HepG2 (cell line): ENCODE measurements at regions not wholly inside any gene's neighbourhood (a gene's known extent, or its start where the extent isn't known, plus 50 kb on each side); places are given as distances from the start of the nearest gene placed in this dataset.

Source experiments
- ATAC-seq: fragments of 200-7000 bp; cut with Tn5 transposase; 3 replicates; pipeline ENCODE4 v1.9.1; 2020; ENCODE audit warnings: mild to moderate bottlenecking, moderate library complexity
- BruUV-seq: library from RNA; stranded (reverse); fragments of 400-500 nt; replicated peaks from 2 replicates; lab custom pipeline; 2021; lab: Mats Ljungman, UMichigan
- CTCF ChIA-PET: fragments of 300-600 bp; formaldehyde crosslinking; extraction: SDS; loops from one replicate; lab custom pipeline; 2021; ENCODE audit warnings: low total read pairs, inconsistent platforms, low intra/inter-chr PET ratio; lab: Yijun Ruan, JAX
- POLR2A ChIA-PET: fragments of 350-600 bp; sonication (Branson Sonifier 250); formaldehyde crosslinking; loops from one replicate; lab custom pipeline; 2020; ENCODE audit warnings: antibody characterized with exemption, inconsistent platforms; lab: Yijun Ruan, JAX
- DNase-seq: peaks from one replicate; pipeline ENCODE4 v3.0.0-alpha.2; 2015; ENCODE audit warnings: low spot score
- FAIRE-seq: peaks from 3 replicates; lab custom pipeline; 2011; peaks lifted over from hg19 to GRCh38; lab: Jason Lieb, UNC
- H2AFZ ChIP-seq: one replicate; pipeline ENCODE4 v1.6.1; 2011; ENCODE audit warnings: low read length, inconsistent platforms
- H3K27ac ChIP-seq: fragments of 300-600 bp; 3 replicates; pipeline ENCODE4 v1.8.0; 2011; ENCODE audit warnings: mixed run types, mild to moderate bottlenecking, mixed read lengths, low read length, inconsistent platforms; ENCODE audit not compliant: insufficient read depth; ENCODE audit errors: extremely low read length
- H3K27me3 ChIP-seq, 2 experiments: fragments of 200-600 bp in 1 of 2; 2 replicates in 1 of 2; 3 replicates in 1 of 2; pipeline versions ENCODE4 v1.6.0 to v1.8.0; 2011; ENCODE audit warnings: low read length in 2 of 2, mild to moderate bottlenecking in 2 of 2, moderate library complexity in 2 of 2, inconsistent platforms in 1 of 2; ENCODE audit not compliant: insufficient read depth in 2 of 2, control insufficient read depth in 1 of 2
- H3K36me3 ChIP-seq, 2 experiments: fragments of 200-600 bp in 1 of 2; replicated peaks in 1 of 2; 2 replicates in 1 of 2; 3 replicates in 1 of 2; pipeline versions ENCODE4 v1.5.1 to v1.8.0; 2011; ENCODE audit warnings: low read length in 2 of 2, inconsistent platforms in 1 of 2; ENCODE audit not compliant: insufficient read depth in 2 of 2, control insufficient read depth in 1 of 2
- H3K4me1 ChIP-seq: 2 replicates; pipeline ENCODE4 v1.5.1; 2012; ENCODE audit warnings: low read length, inconsistent platforms; ENCODE audit not compliant: insufficient read depth
- H3K4me2 ChIP-seq: 2 replicates; pipeline ENCODE4 v1.6.0; 2011; ENCODE audit warnings: low read depth, low read length, inconsistent platforms
- H3K4me3 ChIP-seq, 3 experiments: fragments of 200-600 bp in 1 of 3; sonication (generic), shearing (Covaris generic) in 1 of 3; replicated peaks in 1 of 3; 2 replicates each; pipeline ENCODE4 v1.5.1; 2011 to 2016; ENCODE audit warnings: low read length in 3 of 3, inconsistent platforms in 2 of 3, low read depth in 2 of 3, mild to moderate bottlenecking in 2 of 3, control low read depth in 1 of 3, mixed read lengths in 1 of 3; ENCODE audit not compliant: insufficient read depth in 1 of 3
- H3K79me2 ChIP-seq: one replicate; pipeline ENCODE4 v1.6.1; 2011; ENCODE audit warnings: low read length, inconsistent platforms; ENCODE audit not compliant: insufficient read depth
- H3K9ac ChIP-seq: 2 replicates; pipeline ENCODE4 v1.6.0; 2011; ENCODE audit warnings: mild to moderate bottlenecking, low read depth, low read length, inconsistent platforms; ENCODE audit not compliant: insufficient read depth
- H3K9me3 ChIP-seq: 2 replicates; pipeline ENCODE4 v1.5.1; 2012; ENCODE audit warnings: mild to moderate bottlenecking, low read length
- H4K20me1 ChIP-seq: 2 replicates; pipeline ENCODE4 v1.6.0; 2011; ENCODE audit warnings: inconsistent platforms, mild to moderate bottlenecking, low read length, moderate library complexity; ENCODE audit not compliant: insufficient read depth
- AGO2 ChIP-seq: fragments of 200-400 bp; formaldehyde crosslinking; optimal IDR thresholded peaks from 2 replicates; pipeline ENCODE3; 2017; ENCODE audit warnings: mild to moderate bottlenecking, low read depth, low read length, moderate library complexity
- CAMTA2 ChIP-seq: sonication (generic); formaldehyde crosslinking; IDR thresholded peaks from 2 replicates; pipeline ENCODE4 v1.4.0; 2020; ENCODE audit warnings: mild to moderate bottlenecking, missing genetic modification reagents, borderline replicate concordance
- FOSL2 ChIP-seq: sonication (generic); formaldehyde crosslinking; IDR thresholded peaks from 2 replicates; pipeline ENCODE4 v1.4.0; 2020; ENCODE audit warnings: missing genetic modification reagents
- HIVEP1 ChIP-seq: sonication (generic); formaldehyde crosslinking; IDR thresholded peaks from 2 replicates; pipeline ENCODE4 v1.4.0; 2020; ENCODE audit warnings: mild to moderate bottlenecking, missing genetic modification reagents
- KLF15 ChIP-seq: sonication (generic); formaldehyde crosslinking; IDR thresholded peaks from 2 replicates; pipeline ENCODE4 v1.8.1; 2023; ENCODE audit warnings: borderline replicate concordance, mild to moderate bottlenecking, inconsistent platforms, missing genetic modification reagents, mixed read lengths
- MTERF4 ChIP-seq: sonication (generic); formaldehyde crosslinking; IDR thresholded peaks from 2 replicates; pipeline ENCODE4 v1.8.0; 2023; ENCODE audit warnings: mild to moderate bottlenecking, missing genetic modification reagents
- ZNF264 ChIP-seq: sonication (generic); formaldehyde crosslinking; IDR thresholded peaks from 2 replicates; pipeline ENCODE4 v1.4.0; 2020; ENCODE audit warnings: missing genetic modification reagents
- ZNF296 ChIP-seq: sonication (generic); formaldehyde crosslinking; conservative IDR thresholded peaks from 2 replicates; pipeline ENCODE4 v1.5.0; 2020; ENCODE audit warnings: mild to moderate bottlenecking, missing genetic modification reagents
- ZNF451 ChIP-seq: sonication (generic); formaldehyde crosslinking; IDR thresholded peaks from 2 replicates; pipeline ENCODE4 v1.5.0; 2020; ENCODE audit warnings: mild to moderate bottlenecking, missing genetic modification reagents
- ZNF460 ChIP-seq: sonication (generic); formaldehyde crosslinking; IDR thresholded peaks from 2 replicates; pipeline ENCODE4 v1.5.1; 2020; ENCODE audit warnings: missing genetic modification reagents, mild to moderate bottlenecking, borderline replicate concordance
- ZNF746 ChIP-seq: sonication (generic); formaldehyde crosslinking; IDR thresholded peaks from 2 replicates; pipeline ENCODE4 v1.8.0; 2022; ENCODE audit warnings: mild to moderate bottlenecking, missing genetic modification reagents
- WGBS: methylation state at CpG from one replicate; pipeline ENCODE4 v1.1.6; 2017; ENCODE audit warnings: low lambda C conversion rate; 5-methylcytosine and 5-hydroxymethylcytosine counted together
- in situ Hi-C: cut with HindIII; loops from 2 replicates; pipeline ENCODE4 v1.10.0; 2017; ENCODE audit warnings: low pct_unique_long_range_greater_than_20kb; ENCODE audit not compliant: extremely low pct_ligation_motif_present
- intact Hi-C: fragments of 100-400 bp; cut with micrococcal nuclease; formaldehyde crosslinking; loops from one replicate; pipeline ENCODE4 v1.10.0; 2022; ENCODE audit not compliant: unreplicated experiment
- TF ChIP-seq, protein P1 (sequence below): fragments of 450-650 bp; IDR thresholded peaks from 2 replicates; pipeline ENCODE4 v1.6.1; 2016
- TF ChIP-seq, protein P2 (sequence below): sonication (generic); formaldehyde crosslinking; IDR thresholded peaks from 2 replicates; pipeline ENCODE4 v1.4.0; 2020; ENCODE audit warnings: missing genetic modification reagents, low read depth, mild to moderate bottlenecking, borderline replicate concordance

DNA sequence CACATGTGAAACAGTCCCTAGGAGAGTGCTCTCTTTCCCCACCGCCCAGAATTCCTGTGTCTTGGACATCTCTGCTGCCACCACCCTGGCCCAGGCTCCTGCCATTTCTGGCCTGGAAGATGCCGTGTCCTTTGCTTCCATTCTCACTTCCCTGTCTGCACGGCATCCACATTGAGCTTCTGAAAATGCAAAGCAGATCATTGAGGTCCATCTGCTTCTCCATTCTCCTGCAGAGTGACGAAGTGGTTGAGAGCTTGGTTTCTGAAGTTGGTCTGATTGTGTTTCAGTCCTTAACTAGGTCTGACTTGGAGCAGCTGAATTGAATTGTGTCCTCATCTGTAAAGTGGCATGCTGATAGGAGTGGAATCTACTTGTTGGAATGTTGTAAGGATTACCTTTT, 98.7 kb upstream of the MGAT5 start:
- Histone ChIP-seq H3K9me3 (no peaks in the 10 kb centered on the region), H4K20me1 (no peaks in the 10 kb centered on the region), H3K36me3 (peaks cover 3 to 5% of the 10 kb centered on the region in 2 experiments; a peak in 2 of 5 replicates), H2AFZ (no peak overlapping the region), H3K4me1 (no peaks in the 10 kb centered on the region), H3K4me2 (no peak overlapping the region), H3K9ac (no peak overlapping the region), H3K4me3 (no peak overlapping the region), H3K27ac (no peak overlapping the region), H3K27me3 (no peaks in the 10 kb centered on the region), H3K79me2 (peaks cover 22% of the 10 kb centered on the region)
- no TSS peak for BruUV-seq
- CTCF ChIA-PET, result no interaction called here
- WGBS, result 98% methylated on average over 4 of the region's 4 CpGs
- intact Hi-C loops (no loop called here), in situ Hi-C loops (no loop called here)
- TF ChIP-seq, protein P1, sequence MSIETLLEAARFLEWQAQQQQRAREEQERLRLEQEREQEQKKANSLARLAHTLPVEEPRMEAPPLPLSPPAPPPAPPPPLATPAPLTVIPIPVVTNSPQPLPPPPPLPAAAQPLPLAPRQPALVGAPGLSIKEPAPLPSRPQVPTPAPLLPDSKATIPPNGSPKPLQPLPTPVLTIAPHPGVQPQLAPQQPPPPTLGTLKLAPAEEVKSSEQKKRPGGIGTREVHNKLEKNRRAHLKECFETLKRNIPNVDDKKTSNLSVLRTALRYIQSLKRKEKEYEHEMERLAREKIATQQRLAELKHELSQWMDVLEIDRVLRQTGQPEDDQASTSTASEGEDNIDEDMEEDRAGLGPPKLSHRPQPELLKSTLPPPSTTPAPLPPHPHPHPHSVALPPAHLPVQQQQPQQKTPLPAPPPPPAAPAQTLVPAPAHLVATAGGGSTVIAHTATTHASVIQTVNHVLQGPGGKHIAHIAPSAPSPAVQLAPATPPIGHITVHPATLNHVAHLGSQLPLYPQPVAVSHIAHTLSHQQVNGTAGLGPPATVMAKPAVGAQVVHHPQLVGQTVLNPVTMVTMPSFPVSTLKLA, result no peak
- TF ChIP-seq CAMTA2 (CRISPR knock-in tag) (no peak), ZNF451 (CRISPR knock-in tag) (no peak), ZNF264 (no peak), FOSL2 (CRISPR knock-in tag) (no peak), ZNF746 (CRISPR knock-in tag) (no peak)
- TF ChIP-seq, protein P2, sequence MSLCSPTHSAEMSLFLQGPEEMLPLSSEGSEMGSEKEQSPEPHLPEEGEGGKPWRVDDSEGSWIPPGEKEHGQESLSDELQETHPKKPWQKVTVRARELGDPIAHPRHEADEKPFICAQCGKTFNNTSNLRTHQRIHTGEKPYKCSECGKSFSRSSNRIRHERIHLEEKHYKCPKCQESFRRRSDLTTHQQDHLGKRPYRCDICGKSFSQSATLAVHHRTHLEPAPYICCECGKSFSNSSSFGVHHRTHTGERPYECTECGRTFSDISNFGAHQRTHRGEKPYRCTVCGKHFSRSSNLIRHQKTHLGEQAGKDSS (CRISPR knock-in tag), result no peak
- FAIRE-seq (no peak), DNase-seq (no peak), ATAC-seq (no peak)
- POLR2A ChIA-PET, result no interaction called here

GRCh38 chr2:134158295-134158694, 95.6 kb upstream of the MGAT5 start:
- H3K4me2 ChIP-seq, result no peak overlapping the region
- ChIA-PET CTCF (no interaction called here), POLR2A (no interaction called here)
- DNase-seq (no peak), FAIRE-seq (no peak), ATAC-seq (no peak)
- peaks cover 3 to 5% of the 10 kb centered on the region in 2 experiments; a peak in 1 of 5 replicates for H3K36me3 ChIP-seq
- 0 out of 2 replicates have a peak, but pooled peaks have one; percentile 28 for TF ChIP-seq HIVEP1 (CRISPR knock-in tag)
- peak; percentile 25 for TF ChIP-seq AGO2
- no peak for TF ChIP-seq MTERF4 (CRISPR knock-in tag)
- TF ChIP-seq ZNF296 (CRISPR knock-in tag), result no peak
- TF ChIP-seq KLF15 (CRISPR knock-in tag), result no peak
- no peak for TF ChIP-seq ZNF460 (CRISPR knock-in tag)
- BruUV-seq, result no TSS peak
- no peaks in the 10 kb centered on the region for H3K27me3 ChIP-seq
- no peaks in the 10 kb centered on the region for H3K9me3 ChIP-seq
- no peak overlapping the region for H2AFZ ChIP-seq
- H4K20me1 ChIP-seq, result no peaks in the 10 kb centered on the region
- H3K4me3 ChIP-seq, result no peak overlapping the region
- peaks cover 12% of the 10 kb centered on the region for H3K4me1 ChIP-seq
- H3K9ac ChIP-seq, result no peak overlapping the region
- no peak overlapping the region for H3K27ac ChIP-seq
- WGBS, result 100% methylated on average over 10 of the region's 13 CpGs
- in situ Hi-C loops, result no loop called here
- H3K79me2 ChIP-seq, result peaks cover 37% of the 10 kb centered on the region
- intact Hi-C loops, result no loop called here
